ENCODE measurements at regions not wholly inside any gene's neighbourhood (a gene's known extent, or its start where the extent isn't known, plus 50 kb on each side); places are given as distances from the start of the nearest gene placed in this dataset.

DNA sequence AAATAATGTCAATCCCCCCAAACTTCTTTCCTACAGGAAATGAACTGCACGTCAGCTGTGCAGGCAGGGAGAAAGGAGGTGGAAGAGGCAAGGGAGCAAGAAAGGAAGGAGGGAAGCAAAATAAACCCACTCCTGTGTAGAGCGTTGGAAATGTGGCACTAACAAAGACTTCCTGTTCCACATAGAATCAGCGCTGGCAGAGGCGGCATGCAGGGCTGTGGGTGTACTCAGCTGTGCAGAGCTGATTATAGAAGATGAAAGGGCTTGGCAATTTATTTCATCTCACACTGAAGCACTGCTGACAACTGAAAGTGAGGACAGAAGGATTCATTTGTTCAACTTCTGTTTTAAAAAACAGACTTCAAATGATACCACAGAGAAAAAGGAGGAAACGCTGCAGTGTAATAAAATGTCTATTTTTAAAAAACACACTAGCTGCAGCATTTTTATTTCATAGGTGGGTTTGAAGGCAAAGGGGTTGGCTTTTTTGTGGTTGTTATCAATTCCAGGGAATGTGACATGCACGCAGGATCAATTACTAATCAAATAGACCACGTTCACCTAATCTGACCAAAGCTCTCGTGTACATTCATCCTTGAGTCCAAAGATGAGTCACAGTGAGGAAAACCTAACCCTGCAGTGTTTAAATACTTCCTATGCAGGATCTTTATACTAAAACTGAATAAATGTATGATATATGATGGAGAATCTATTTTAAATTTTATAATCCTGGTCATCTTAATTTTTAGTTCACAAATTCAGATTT is 583.5 kb downstream of the ZNF608 start:
- Histone ChIP-seq H3K4me1 (ENCODE audit: insufficient read depth, low read length) (peaks cover 6% of the 10 kb centered on the region), H3K27me3 (ENCODE audit: insufficient read depth, low read length) (no peaks in the 10 kb centered on the region), H3K9me3 (ENCODE audit: low read depth, low read length) (no peaks in the 10 kb centered on the region), H3K4me3 (ENCODE audit: low read length) (no peak overlapping the region)

- Histone ChIP-seq H3K4me3 (ENCODE audit: low read length) (no peak overlapping the region), H3K9me3 (ENCODE audit: low read depth, low read length) (no peaks in the 10 kb centered on the region), H3K27me3 (ENCODE audit: insufficient read depth, low read length) (no peaks in the 10 kb centered on the region), H3K4me1 (ENCODE audit: insufficient read depth, low read length) (peaks cover 6% of the 10 kb centered on the region)
These were observed 585.2 kb downstream of the ZNF608 start for GRCh38 chr5:124161266-124161665.

GRCh38 chr5:124160265-124160664 is 586.2 kb downstream of the ZNF608 start:
- Histone ChIP-seq H3K4me1 (ENCODE audit: insufficient read depth, low read length) (peaks cover 6% of the 10 kb centered on the region), H3K9me3 (ENCODE audit: low read depth, low read length) (peaks cover under 1% of the 10 kb centered on the region), H3K4me3 (ENCODE audit: low read length) (no peak overlapping the region), H3K27me3 (ENCODE audit: insufficient read depth, low read length) (no peaks in the 10 kb centered on the region)

DNA sequence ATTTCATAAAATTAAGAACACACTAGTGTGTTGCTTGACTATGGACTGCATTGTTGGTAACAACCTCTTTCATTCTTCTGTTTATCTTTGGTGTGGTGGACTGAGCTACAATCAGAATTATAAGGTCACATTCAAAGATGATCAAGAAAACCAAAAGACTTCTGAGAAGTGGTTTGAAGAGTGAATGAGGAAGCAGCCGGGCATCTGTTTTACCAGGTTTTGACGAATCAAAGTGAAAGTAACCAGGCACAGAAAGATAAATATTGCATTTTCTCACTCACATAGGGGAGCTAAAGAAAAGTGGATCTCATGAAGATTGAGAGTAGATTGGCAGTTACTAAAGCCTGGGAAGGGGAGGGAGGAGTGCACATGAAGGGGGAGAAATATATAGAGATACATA is 589.1 kb downstream of the ZNF608 start:
- no peaks in the 10 kb centered on the region for H3K4me1 ChIP-seq (ENCODE audit: insufficient read depth, low read length)
- H3K9me3 ChIP-seq (ENCODE audit: low read depth, low read length): peaks cover 22% of the 10 kb centered on the region
- H3K4me3 ChIP-seq (ENCODE audit: low read length): no peak overlapping the region
- H3K27me3 ChIP-seq (ENCODE audit: insufficient read depth, low read length): no peaks in the 10 kb centered on the region

DNA sequence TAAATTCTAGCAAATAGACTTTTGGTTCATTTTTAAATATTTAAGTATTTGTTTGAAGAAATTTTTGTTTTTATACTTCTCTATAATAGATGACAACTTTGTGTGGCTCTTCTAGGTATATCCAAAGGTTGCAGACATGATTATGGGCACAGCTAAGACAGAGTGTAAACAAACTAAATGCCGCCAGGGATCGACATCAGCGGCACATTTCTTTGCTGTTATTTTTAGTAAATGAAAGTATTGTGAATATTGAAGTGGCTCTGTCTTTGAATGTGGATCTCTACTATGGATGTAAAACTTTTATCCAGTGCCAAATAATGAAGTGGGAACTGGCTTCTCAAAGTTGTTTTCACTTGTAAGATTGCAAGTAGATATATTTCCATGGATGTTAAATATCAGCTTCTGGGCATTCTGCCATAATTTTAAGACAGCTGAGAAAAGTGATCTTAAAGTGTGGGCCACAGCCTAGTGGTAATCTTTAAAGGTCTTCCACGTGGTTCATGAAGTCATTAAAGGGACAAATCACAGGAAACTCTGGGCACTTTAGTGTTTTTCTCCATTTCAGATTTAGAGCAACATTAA is 589.9 kb downstream of the ZNF608 start:
- no peaks in the 10 kb centered on the region for H3K4me1 ChIP-seq (ENCODE audit: insufficient read depth, low read length)
- H3K27me3 ChIP-seq (ENCODE audit: insufficient read depth, low read length): no peaks in the 10 kb centered on the region
- no peak overlapping the region for H3K4me3 ChIP-seq (ENCODE audit: low read length)
- H3K9me3 ChIP-seq (ENCODE audit: low read depth, low read length): peaks cover 22% of the 10 kb centered on the region

DNA sequence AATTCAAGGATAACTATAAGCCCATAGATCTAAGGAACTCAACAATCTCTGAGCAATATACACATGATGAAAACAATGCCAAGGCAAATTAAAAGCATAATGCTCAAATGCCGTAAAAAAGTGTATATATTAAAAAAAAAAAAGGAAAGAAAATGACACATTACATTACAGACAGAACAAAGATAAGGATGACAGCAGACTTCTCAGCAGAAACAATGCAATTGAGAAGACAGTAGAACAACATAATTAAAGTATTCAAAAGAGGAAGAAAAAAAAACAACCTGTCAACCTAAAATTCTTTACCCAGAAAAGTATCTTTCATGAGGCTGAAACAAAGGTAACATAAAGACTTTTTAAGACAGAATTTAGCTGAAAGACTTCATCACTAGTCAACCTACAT is 591.7 kb downstream of the ZNF608 start:
- no peak overlapping the region for H3K4me3 ChIP-seq (ENCODE audit: low read length)
- no peaks in the 10 kb centered on the region for H3K4me1 ChIP-seq (ENCODE audit: insufficient read depth, low read length)
- peaks cover 22% of the 10 kb centered on the region for H3K9me3 ChIP-seq (ENCODE audit: low read depth, low read length)
- no peaks in the 10 kb centered on the region for H3K27me3 ChIP-seq (ENCODE audit: insufficient read depth, low read length)

DNA sequence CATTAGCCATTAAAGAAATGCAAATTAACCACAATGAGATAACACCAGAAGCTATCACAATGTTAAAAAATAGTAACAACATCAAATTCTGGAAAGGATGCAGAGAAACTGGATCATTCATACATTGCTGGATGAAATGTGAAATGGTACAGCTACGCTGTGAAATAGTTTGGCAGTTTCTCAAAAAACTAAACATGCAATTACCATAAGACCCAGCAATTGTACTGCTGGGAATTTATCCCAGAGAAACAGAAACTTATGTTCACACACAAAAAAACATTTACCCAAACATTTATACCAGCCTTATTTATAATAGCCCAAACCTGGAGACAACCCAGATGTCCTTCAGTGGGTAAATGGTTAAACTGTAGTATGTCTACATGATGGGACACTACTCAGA is 592.9 kb downstream of the ZNF608 start:
- H3K4me3 ChIP-seq (ENCODE audit: low read length): no peak overlapping the region
- no peaks in the 10 kb centered on the region for H3K4me1 ChIP-seq (ENCODE audit: insufficient read depth, low read length)
- H3K9me3 ChIP-seq (ENCODE audit: low read depth, low read length): peaks cover 22% of the 10 kb centered on the region
- no peaks in the 10 kb centered on the region for H3K27me3 ChIP-seq (ENCODE audit: insufficient read depth, low read length)

DNA sequence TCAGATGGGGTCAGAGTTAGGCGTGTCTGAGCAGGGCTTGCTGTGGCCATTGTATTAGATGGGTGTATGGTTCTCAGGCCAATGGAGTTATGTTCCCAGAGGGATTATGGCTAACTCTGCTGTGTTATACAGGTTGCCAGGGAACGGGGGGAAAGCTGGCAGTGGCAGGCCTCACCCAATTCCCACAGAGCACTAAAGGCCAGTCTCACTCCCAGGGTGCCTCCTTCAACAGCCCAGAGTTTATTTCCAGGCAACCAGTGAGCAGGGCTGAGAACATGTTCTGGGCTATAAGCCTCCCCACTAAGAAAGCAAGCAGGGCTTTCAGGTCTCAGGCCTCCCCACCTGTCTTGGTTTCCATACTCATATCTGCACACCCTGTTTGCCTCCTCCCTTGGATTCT is 597.9 kb downstream of the ZNF608 start:
- Histone ChIP-seq H3K27me3 (ENCODE audit: insufficient read depth, low read length) (no peaks in the 10 kb centered on the region), H3K9me3 (ENCODE audit: low read depth, low read length) (peaks cover 5% of the 10 kb centered on the region), H3K4me1 (ENCODE audit: insufficient read depth, low read length) (no peaks in the 10 kb centered on the region), H3K4me3 (ENCODE audit: low read length) (no peak overlapping the region)

GRCh38 chr5:124140060-124140459 is 606.4 kb downstream of the ZNF608 start:
- Histone ChIP-seq H3K4me1 (ENCODE audit: insufficient read depth, low read length) (no peaks in the 10 kb centered on the region), H3K4me3 (ENCODE audit: low read length) (no peak overlapping the region), H3K9me3 (ENCODE audit: low read depth, low read length) (no peaks in the 10 kb centered on the region), H3K27me3 (ENCODE audit: insufficient read depth, low read length) (no peaks in the 10 kb centered on the region)

- Histone ChIP-seq H3K9me3 (ENCODE audit: low read depth, low read length) (no peaks in the 10 kb centered on the region), H3K4me3 (ENCODE audit: low read length) (no peak overlapping the region), H3K4me1 (ENCODE audit: insufficient read depth, low read length) (no peaks in the 10 kb centered on the region), H3K27me3 (ENCODE audit: insufficient read depth, low read length) (no peaks in the 10 kb centered on the region)
These were observed 607.0 kb downstream of the ZNF608 start for GRCh38 chr5:124139477-124139876.

- H3K4me1 ChIP-seq (ENCODE audit: insufficient read depth, low read length): no peaks in the 10 kb centered on the region
- no peaks in the 10 kb centered on the region for H3K9me3 ChIP-seq (ENCODE audit: low read depth, low read length)
- no peaks in the 10 kb centered on the region for H3K27me3 ChIP-seq (ENCODE audit: insufficient read depth, low read length)
- H3K4me3 ChIP-seq (ENCODE audit: low read length): no peak overlapping the region
These were observed 609.8 kb downstream of the ZNF608 start for GRCh38 chr5:124136609-124137008.

DNA sequence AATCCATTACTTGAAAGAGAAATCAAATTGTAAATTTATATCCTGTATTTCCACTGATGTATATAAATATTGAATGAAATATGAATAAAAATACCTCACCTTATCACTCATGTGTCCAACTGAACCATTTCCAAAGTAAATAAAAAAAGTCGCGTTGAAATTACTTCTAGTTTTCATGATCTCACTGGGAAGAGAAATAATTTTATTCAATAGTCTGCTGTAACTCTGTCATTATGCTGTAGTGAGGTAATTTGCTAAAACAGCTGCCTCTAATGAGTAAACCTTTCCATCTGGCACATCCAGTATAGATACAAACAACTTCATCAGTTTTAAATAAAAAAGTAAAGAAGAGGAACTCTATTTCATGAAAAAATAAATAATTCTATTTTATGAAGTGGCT is 611.5 kb downstream of the ZNF608 start:
- H3K4me3 ChIP-seq (ENCODE audit: low read length): no peak overlapping the region
- H3K27me3 ChIP-seq (ENCODE audit: insufficient read depth, low read length): no peaks in the 10 kb centered on the region
- H3K9me3 ChIP-seq (ENCODE audit: low read depth, low read length): no peaks in the 10 kb centered on the region
- no peaks in the 10 kb centered on the region for H3K4me1 ChIP-seq (ENCODE audit: insufficient read depth, low read length)

DNA sequence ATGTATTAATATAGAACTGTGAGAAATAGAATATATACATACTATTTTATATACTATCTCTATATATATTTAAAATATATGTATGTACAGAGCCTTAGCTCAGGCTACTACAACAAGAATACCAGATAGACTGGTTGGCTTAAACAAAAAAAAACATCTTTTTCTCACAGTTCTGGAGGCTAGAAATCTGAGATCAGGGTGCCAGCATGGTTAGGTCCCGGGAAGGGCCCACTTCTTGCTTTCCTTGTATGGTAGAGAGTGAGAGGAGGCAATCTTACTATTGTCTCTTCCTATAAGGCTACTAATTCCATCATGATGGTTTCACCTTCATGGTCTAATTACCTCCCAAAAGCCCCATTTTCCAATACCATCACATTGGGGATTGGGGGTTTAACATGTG is 613.0 kb downstream of the ZNF608 start:
- no peaks in the 10 kb centered on the region for H3K9me3 ChIP-seq (ENCODE audit: low read depth, low read length)
- no peaks in the 10 kb centered on the region for H3K4me1 ChIP-seq (ENCODE audit: insufficient read depth, low read length)
- H3K27me3 ChIP-seq (ENCODE audit: insufficient read depth, low read length): no peaks in the 10 kb centered on the region
- no peak overlapping the region for H3K4me3 ChIP-seq (ENCODE audit: low read length)

- H3K27me3 ChIP-seq (ENCODE audit: insufficient read depth, low read length): no peaks in the 10 kb centered on the region
- H3K4me3 ChIP-seq (ENCODE audit: low read length): no peak overlapping the region
- no peaks in the 10 kb centered on the region for H3K9me3 ChIP-seq (ENCODE audit: low read depth, low read length)
These were observed 613.6 kb downstream of the ZNF608 start for GRCh38 chr5:124132843-124133242.

DNA sequence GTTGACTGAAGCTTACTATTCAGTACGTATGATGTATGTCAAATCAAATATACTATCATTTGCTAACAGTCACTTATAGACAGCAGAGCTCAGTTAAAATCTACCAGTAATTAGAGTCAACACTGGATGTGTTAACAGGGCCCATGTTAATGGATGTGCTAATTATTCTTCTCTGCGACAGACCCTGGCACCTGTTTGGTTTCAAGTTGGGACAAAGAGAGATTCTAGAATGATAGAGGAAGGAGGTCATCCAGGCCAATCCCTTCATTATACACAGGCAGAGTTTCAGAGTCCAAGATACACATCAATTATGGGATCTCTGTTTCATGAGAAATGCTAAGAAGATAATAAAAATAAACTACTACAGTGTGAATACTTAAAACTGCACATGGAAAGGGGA is 615.0 kb downstream of the ZNF608 start:
- H3K27me3 ChIP-seq (ENCODE audit: insufficient read depth, low read length): no peaks in the 10 kb centered on the region
- H3K9me3 ChIP-seq (ENCODE audit: low read depth, low read length): no peaks in the 10 kb centered on the region
- no peak overlapping the region for H3K4me3 ChIP-seq (ENCODE audit: low read length)
- no peaks in the 10 kb centered on the region for H3K4me1 ChIP-seq (ENCODE audit: insufficient read depth, low read length)

More at GRCh38 chr5:124132843-124133242, 613.6 kb downstream of the ZNF608 start:
- no peaks in the 10 kb centered on the region for H3K4me1 ChIP-seq (ENCODE audit: insufficient read depth, low read length)

DNA sequence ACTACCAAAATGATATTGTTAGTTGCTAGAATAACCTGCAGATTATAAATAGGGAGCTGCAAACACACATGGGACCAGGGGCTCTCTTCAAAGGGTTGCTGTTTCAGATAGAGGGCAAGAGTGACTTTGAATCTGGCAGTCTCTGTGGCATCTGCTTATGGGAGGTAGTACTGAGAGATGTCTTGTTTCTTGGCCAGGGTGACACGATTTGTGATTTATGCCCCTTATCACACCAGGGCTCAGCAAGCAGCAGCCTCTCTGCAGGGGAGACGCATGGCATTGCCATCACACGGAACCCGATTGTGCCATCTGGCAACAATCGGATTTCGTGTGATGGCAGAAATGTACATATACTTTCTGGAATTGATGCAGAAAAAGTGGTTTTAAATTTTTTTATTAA is 615.6 kb downstream of the ZNF608 start:
- H3K27me3 ChIP-seq (ENCODE audit: insufficient read depth, low read length): no peaks in the 10 kb centered on the region
- no peak overlapping the region for H3K4me3 ChIP-seq (ENCODE audit: low read length)
- H3K4me1 ChIP-seq (ENCODE audit: insufficient read depth, low read length): no peaks in the 10 kb centered on the region
- no peaks in the 10 kb centered on the region for H3K9me3 ChIP-seq (ENCODE audit: low read depth, low read length)

All from mononuclear cell (primary cell).